Dedifferentiated amniotic fluid mesenchymal stem cell (primary cell): ENCODE measurements at regions not wholly inside any gene's neighbourhood (a gene's known extent, or its start where the extent isn't known, plus 50 kb on each side); places are given as distances from the start of the nearest gene placed in this dataset.

ENCODE experiments used
- DNase-seq: peaks from one replicate; pipeline ENCODE4 v3.0.0-alpha.2; 2016; ENCODE audit errors: extremely low spot score

- DNase-seq = no peak
These were observed 217.0 kb downstream of the DMRT2 start for GRCh38 chr9:1267141-1267570.

GRCh38 chr9:1267581-1267980, 217.4 kb downstream of the DMRT2 start:
- DNase-seq = no peak

GRCh38 chr9:1269533-1270315, 219.6 kb downstream of the DMRT2 start:
- DNase-seq = no peak

DNA sequence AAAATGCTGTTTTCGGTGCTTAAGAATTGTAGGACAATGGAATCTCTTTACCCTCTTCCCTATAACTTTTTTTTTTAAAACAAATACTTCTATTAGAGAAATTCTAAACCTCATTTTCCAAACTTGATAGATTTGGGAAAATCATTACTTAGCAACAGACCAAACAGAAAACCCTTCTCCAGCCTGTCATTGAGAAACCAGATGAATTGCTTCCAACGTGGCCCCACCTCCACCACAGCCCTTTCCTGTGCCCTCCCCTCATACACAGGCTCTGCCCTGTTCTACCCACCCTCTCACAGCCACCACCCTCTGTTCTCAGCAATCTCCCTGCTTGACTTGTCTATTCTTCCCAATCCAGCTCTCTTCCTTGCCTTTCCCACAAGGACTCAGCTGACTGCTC, 221.2 kb downstream of the DMRT2 start:
- DNase-seq = no peak

GRCh38 chr9:1271786-1272185, 221.6 kb downstream of the DMRT2 start:
- DNase-seq = no peak

DNA sequence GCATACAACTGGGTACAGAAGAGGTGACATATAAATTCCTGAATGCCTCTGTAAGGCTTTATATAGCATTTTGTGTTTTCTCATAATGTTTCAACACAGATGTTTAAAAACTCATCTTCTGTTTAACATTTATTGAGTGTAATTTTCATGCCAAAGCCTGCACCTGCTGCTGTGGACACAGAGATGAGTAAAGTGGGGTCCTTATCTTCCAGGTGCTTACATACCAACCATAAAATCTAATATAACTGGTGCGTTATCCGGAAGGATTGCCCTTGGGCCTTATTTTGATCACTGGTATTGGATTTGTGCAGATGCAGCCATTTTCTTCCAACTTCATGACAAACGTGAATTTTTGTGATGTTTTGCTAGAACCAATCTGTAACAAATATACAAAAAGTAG, 222.3 kb downstream of the DMRT2 start:
- DNase-seq = no peak

GRCh38 chr9:1273859-1274258, 223.7 kb downstream of the DMRT2 start:
- no peak for DNase-seq

- no peak for DNase-seq
These were observed 224.2 kb downstream of the DMRT2 start for GRCh38 chr9:1274334-1274733.

- no peak for DNase-seq
These were observed 226.3 kb downstream of the DMRT2 start for GRCh38 chr9:1276474-1276873.

GRCh38 chr9:1284727-1285126, 234.6 kb downstream of the DMRT2 start:
- DNase-seq = no peak

DNA sequence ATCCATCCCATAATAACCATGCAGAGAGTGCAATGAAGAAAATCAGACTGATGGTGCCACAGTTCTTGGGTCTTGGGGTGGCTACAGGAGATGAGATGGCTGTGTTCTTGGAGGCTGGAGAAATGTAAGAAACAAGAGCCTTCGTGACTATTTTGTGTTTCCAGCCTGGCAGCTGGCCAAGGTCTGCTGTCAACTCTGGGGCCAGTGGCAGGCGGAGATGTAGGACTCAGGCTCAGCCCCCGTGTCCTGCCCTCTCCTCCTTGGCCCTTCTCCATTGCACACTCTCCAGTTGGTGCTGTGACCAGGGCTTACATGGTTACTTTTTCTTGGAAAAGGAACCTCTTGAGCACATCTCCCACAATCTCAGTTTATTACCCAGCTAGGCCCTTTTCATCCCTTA, 235.4 kb downstream of the DMRT2 start:
- no peak for DNase-seq

DNA sequence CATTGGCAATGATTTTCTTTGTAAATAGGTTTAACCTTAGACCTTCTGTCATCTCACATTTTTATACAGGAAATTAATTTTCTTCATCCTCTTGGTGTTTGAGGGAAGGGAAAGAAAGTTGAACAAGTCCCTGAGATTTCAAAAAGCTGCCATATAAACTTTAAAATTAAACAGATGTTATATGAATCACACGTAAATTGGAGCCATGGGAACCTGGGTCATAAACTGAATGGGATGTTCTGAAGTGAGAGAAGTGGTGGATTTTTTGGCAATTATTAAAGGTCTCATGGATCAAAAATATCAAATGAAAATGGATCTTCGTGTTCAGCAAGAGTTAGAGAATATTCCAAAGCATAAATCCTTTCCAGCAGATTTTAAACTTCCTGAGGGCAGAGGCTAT, 242.2 kb downstream of the DMRT2 start:
- DNase-seq = no peak

- DNase-seq = no peak
These were observed 244.6 kb downstream of the DMRT2 start for GRCh38 chr9:1294641-1295258.

GRCh38 chr9:1296331-1296730, 246.2 kb downstream of the DMRT2 start:
- no peak for DNase-seq

DNA sequence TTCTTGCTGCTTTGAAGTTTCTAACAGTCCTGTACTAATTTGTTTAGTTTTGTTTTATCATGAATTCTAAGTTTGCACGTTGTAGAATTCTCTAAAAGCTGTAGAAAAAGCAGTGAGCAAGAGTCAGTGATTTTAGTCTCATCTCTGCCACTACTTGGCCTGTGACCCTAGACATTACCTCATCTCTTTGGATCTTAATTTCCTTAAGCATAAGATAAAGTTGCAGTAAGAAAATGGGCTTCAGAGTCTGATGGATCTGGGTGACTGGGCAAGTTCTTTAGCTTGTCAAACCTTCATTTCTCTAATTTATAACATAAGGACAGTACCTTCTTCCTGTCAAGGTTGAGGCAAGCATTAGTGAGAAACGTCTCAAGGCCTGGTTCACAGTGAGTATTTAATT, 247.9 kb downstream of the DMRT2 start:
- DNase-seq = no peak

DNA sequence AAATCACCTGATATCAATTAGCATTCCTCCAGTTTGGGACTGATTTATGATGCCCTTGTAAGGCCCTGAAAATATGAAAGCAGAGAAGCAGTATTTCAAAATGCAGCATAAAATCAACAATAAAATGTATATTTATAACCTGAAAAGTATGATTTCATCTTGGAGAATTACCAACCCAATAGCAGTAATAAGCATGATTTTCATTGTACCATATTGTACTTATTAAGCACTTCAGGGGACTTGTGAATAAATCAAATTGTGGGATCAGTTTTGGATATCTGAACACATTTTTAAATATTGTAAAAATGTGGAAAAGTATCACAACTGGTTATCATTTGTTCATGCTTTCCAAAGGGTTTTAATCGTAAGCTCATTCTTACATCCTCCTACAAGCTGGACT, 250.8 kb downstream of the DMRT2 start:
- DNase-seq = no peak

DNA sequence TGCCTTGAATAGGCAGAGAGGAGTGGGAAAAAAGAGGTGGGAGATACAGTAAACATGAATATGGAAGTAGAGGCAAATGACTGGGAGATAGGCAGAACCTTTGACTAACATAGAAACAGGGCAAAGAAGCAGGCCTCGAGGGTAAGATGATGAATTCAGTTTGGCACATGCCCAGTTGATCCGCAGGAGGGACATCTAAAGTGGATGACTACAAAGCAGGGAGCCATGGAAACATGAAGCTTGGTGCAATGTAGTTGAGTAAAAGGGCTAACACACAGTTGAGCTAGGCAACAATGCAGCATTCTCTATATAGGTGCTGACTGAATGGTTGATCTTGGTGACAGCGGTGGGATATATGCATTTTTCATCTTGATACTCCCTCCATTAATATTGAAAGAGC, 253.8 kb downstream of the DMRT2 start:
- DNase-seq = no peak

GRCh38 chr9:1311462-1312042, 261.4 kb downstream of the DMRT2 start:
- DNase-seq = no peak

GRCh38 chr9:1319436-1319835, 269.3 kb downstream of the DMRT2 start:
- DNase-seq = no peak

DNA sequence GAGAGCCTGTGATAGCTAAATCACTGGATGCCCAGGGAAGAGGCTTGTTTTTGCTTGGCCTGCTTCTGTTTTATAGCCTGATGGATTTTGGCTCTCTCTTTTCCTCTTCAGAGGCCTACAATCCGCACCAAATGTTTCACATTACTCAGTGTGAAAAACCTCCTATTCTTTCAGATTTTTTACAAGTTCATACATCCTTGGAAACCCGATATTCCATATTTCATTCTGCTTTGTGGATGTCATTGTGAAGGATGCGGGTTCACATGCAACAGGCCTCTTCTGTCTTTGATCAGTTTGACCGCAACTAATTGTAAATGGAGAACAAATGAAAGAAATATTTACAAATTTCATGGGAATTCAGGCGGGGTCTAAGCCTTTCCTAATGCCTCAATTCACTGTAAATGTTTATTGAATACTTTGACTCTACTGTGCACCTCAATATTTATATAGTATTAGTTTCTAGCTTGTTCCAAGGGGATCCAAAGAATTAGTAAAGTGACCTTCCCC, 269.9 kb downstream of the DMRT2 start:
- no peak for DNase-seq

DNA sequence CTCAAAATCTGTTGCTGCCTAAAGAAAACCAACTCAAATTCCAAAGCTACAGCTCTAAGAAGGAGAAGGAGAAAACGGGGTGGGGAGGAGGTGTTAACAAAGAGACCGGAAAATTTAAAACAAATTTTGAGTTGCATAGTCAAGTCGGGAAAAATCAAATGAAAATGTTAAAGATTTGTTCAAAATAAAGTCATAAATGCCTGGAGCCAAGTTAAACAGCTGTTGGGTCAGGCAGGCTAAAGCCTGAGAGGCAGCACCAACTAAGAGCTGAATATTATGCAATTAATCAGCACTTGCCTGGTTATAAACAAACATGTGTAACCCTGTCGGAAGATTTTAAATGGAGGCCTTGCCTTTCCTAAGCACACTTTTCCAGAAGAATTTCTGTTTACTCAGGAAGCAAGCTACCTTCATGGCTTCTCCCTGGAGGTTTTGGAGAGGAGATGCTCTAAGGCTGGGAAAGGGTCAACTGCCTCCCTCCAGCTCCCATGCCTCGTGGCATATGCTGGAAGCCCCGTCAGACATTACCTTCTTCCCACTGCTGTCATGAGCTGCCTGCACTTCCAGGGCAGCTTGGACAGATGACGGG, 270.5 kb downstream of the DMRT2 start:
- DNase-seq = no peak

GRCh38 chr9:1327467-1327866, 277.3 kb downstream of the DMRT2 start:
- no peak for DNase-seq

DNA sequence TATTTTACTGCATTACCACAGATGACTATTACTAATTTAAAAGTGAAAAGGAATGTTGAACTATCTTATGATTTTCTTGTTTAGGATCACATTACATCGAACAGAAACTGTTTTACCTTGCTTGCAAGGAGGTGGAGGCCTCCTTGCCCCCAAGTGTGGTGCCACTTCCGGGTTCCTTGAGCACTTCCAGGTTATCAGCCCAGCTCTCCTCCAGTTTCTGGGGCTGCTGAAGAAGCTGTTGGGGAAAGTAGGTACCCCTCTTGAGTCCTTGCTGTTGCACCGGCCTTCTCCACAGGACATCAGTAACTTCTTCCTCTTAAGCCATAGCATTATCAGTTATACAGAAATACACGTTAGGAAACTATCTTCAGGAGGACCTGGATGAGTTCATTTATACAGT, 278.2 kb downstream of the DMRT2 start:
- DNase-seq = no peak
